ENCODE measurements at regions not wholly inside any gene's neighbourhood (a gene's known extent, or its start where the extent isn't known, plus 50 kb on each side); places are given as distances from the start of the nearest gene placed in this dataset.

- H3K9me3 ChIP-seq (ENCODE audit: control insufficient read depth, insufficient read depth, low read depth, low read length) = no peaks in the 10 kb centered on the region
- H3K4me1 ChIP-seq (ENCODE audit: control insufficient read depth, extremely low read depth, insufficient read depth, low read length) = no peaks in the 10 kb centered on the region
- H3K4me2 ChIP-seq (ENCODE audit: extremely low read depth, insufficient read depth, low read length) = no peak overlapping the region
- no peak for DNase-seq (ENCODE audit: low read depth in 2 of 2)
- H3K9ac ChIP-seq (ENCODE audit: insufficient read depth, low read length) = no peak overlapping the region
- no peaks in the 10 kb centered on the region for H3K36me3 ChIP-seq (ENCODE audit: control insufficient read depth, insufficient read depth, low read length)
- no peak overlapping the region for H2AFZ ChIP-seq (ENCODE audit: low read length)
- no peaks in the 10 kb centered on the region for H3K79me2 ChIP-seq (ENCODE audit: control insufficient read depth, insufficient read depth, low read length)
- no peak overlapping the region for H3K4me3 ChIP-seq (replicated peaks in 1 of 4; ENCODE audit: control extremely low read depth in 1 of 4, insufficient read depth in 1 of 4, low read depth in 3 of 4, low read length in 4 of 4)
- TF ChIP-seq CTCF (conservative IDR thresholded peaks at IDR 0.05 in 1 of 2, IDR thresholded peaks at IDR 0.05 in 1 of 2; ENCODE audit: low read depth in 1 of 2, low read length in 2 of 2) (no peak), EZH2 (IDR thresholded peaks at IDR 0.05; ENCODE audit: low read length, missing control alignments) (no peak)
- H3K27ac ChIP-seq (ENCODE audit: insufficient read depth, low read length) = no peak overlapping the region
- H3K27me3 ChIP-seq (ENCODE audit: control insufficient read depth, insufficient read depth, low read length) = no peaks in the 10 kb centered on the region
- no peaks in the 10 kb centered on the region for H4K20me1 ChIP-seq (ENCODE audit: control insufficient read depth, extremely low read depth, insufficient read depth, low read length)
These were observed 238.2 kb upstream of the ASIC2 start for GRCh38 chr17:33531311-33531710.

GRCh38 chr17:33534087-33534486 is 241.0 kb upstream of the ASIC2 start:
- no peak for DNase-seq (ENCODE audit: low read depth in 2 of 2)

GRCh38 chr17:33545124-33545523 is 252.0 kb upstream of the ASIC2 start:
- H3K9ac ChIP-seq (ENCODE audit: insufficient read depth, low read length) = no peak overlapping the region
- H3K9me3 ChIP-seq (ENCODE audit: control insufficient read depth, insufficient read depth, low read depth, low read length) = no peaks in the 10 kb centered on the region
- H3K27ac ChIP-seq (ENCODE audit: insufficient read depth, low read length) = no peak overlapping the region
- no peak for DNase-seq (ENCODE audit: low read depth in 2 of 2)
- no peaks in the 10 kb centered on the region for H3K79me2 ChIP-seq (ENCODE audit: control insufficient read depth, insufficient read depth, low read length)
- H4K20me1 ChIP-seq (ENCODE audit: control insufficient read depth, extremely low read depth, insufficient read depth, low read length) = no peaks in the 10 kb centered on the region
- H3K4me3 ChIP-seq (replicated peaks in 1 of 4; ENCODE audit: control extremely low read depth in 1 of 4, insufficient read depth in 1 of 4, low read depth in 3 of 4, low read length in 4 of 4) = no peak overlapping the region
- H3K27me3 ChIP-seq (ENCODE audit: control insufficient read depth, insufficient read depth, low read length) = no peaks in the 10 kb centered on the region
- TF ChIP-seq EZH2 (IDR thresholded peaks at IDR 0.05; ENCODE audit: low read length, missing control alignments) (no peak), CTCF (conservative IDR thresholded peaks at IDR 0.05 in 1 of 2, IDR thresholded peaks at IDR 0.05 in 1 of 2; ENCODE audit: low read depth in 1 of 2, low read length in 2 of 2) (no peak)
- H3K4me2 ChIP-seq (ENCODE audit: extremely low read depth, insufficient read depth, low read length) = no peak overlapping the region
- H3K4me1 ChIP-seq (ENCODE audit: control insufficient read depth, extremely low read depth, insufficient read depth, low read length) = no peaks in the 10 kb centered on the region
- H3K36me3 ChIP-seq (ENCODE audit: control insufficient read depth, insufficient read depth, low read length) = no peaks in the 10 kb centered on the region
- no peak overlapping the region for H2AFZ ChIP-seq (ENCODE audit: low read length)

More at GRCh38 chr17:33534087-33534486, 241.0 kb upstream of the ASIC2 start:
- Histone ChIP-seq H4K20me1 (ENCODE audit: control insufficient read depth, extremely low read depth, insufficient read depth, low read length) (no peaks in the 10 kb centered on the region), H3K4me1 (ENCODE audit: control insufficient read depth, extremely low read depth, insufficient read depth, low read length) (no peaks in the 10 kb centered on the region), H3K4me3 (replicated peaks in 1 of 4; ENCODE audit: control extremely low read depth in 1 of 4, insufficient read depth in 1 of 4, low read depth in 3 of 4, low read length in 4 of 4) (no peak overlapping the region), H3K27me3 (ENCODE audit: control insufficient read depth, insufficient read depth, low read length) (no peaks in the 10 kb centered on the region), H3K36me3 (ENCODE audit: control insufficient read depth, insufficient read depth, low read length) (no peaks in the 10 kb centered on the region), H3K9me3 (ENCODE audit: control insufficient read depth, insufficient read depth, low read depth, low read length) (no peaks in the 10 kb centered on the region), H3K9ac (ENCODE audit: insufficient read depth, low read length) (no peak overlapping the region), H2AFZ (ENCODE audit: low read length) (no peak overlapping the region), H3K27ac (ENCODE audit: insufficient read depth, low read length) (no peak overlapping the region), H3K4me2 (ENCODE audit: extremely low read depth, insufficient read depth, low read length) (no peak overlapping the region), H3K79me2 (ENCODE audit: control insufficient read depth, insufficient read depth, low read length) (no peaks in the 10 kb centered on the region)
- TF ChIP-seq CTCF (conservative IDR thresholded peaks at IDR 0.05 in 1 of 2, IDR thresholded peaks at IDR 0.05 in 1 of 2; ENCODE audit: low read depth in 1 of 2, low read length in 2 of 2) = no peak
- no peak for TF ChIP-seq EZH2 (IDR thresholded peaks at IDR 0.05; ENCODE audit: low read length, missing control alignments)

Data from fibroblast of lung (primary cell).